GM12891 (cell line): ENCODE measurements at regions not wholly inside any gene's neighbourhood (a gene's known extent, or its start where the extent isn't known, plus 50 kb on each side); places are given as distances from the start of the nearest gene placed in this dataset.

Source experiments
- PAX5 ChIP-seq: IDR thresholded peaks from 2 replicates; pipeline ENCODE4 v1.6.1; 2011; ENCODE audit warnings: low read length, moderate library complexity, mild to moderate bottlenecking; ENCODE audit not compliant: insufficient read depth, severe bottlenecking
- POLR2A ChIP-seq: IDR thresholded peaks from 2 replicates; pipeline ENCODE4 v1.6.1; 2011; ENCODE audit warnings: low read depth, low read length, control low read depth
- POLR2AphosphoS5 ChIP-seq: IDR thresholded peaks from 2 replicates; pipeline ENCODE4 v1.6.1; 2011; ENCODE audit warnings: low read depth, low read length, control low read depth

GRCh38 chrX:52271206-52271605 lies 86.5 kb downstream of the MAGED4 start:
- TF ChIP-seq POLR2A (no peak), PAX5 (no peak), POLR2AphosphoS5 (no peak)
